Colonic mucosa (tissue), 4 donors: ENCODE measurements at regions not wholly inside any gene's neighbourhood (a gene's known extent, or its start where the extent isn't known, plus 50 kb on each side); places are given as distances from the start of the nearest gene placed in this dataset.

Experiments
- DNase-seq: peaks from one replicate; pipeline ENCODE4 v3.0.0-alpha.2; 2020
- H3K27ac ChIP-seq: fragments of 200-600 bp; one replicate; pipeline ENCODE4 v1.8.0; 2021
- H3K27me3 ChIP-seq: fragments of 200-600 bp; one replicate; pipeline ENCODE4 v1.8.0; 2021
- H3K36me3 ChIP-seq: fragments of 200-600 bp; one replicate; pipeline ENCODE4 v1.8.0; 2021
- H3K4me1 ChIP-seq: fragments of 200-600 bp; one replicate; pipeline ENCODE4 v1.8.0; 2021; ENCODE audit warnings: mild to moderate bottlenecking
- H3K4me3 ChIP-seq: fragments of 200-600 bp; one replicate; pipeline ENCODE4 v1.8.0; 2021
- H3K9ac ChIP-seq, 2 donors: one replicate each; pipeline ENCODE4 v1.7.0; 2013; ENCODE audit warnings: control low read depth in 2 of 2, low read depth in 2 of 2, low read length in 2 of 2
- H3K9me3 ChIP-seq: fragments of 200-600 bp; one replicate; pipeline ENCODE4 v1.8.0; 2021
- CTCF ChIP-seq: fragments of 200-600 bp; IDR thresholded peaks from one replicate; pipeline ENCODE4 v1.8.0; 2022; ENCODE audit warnings: antibody characterized with exemption, mild to moderate bottlenecking
- intact Hi-C: fragments of 100-400 bp; cut with DNase I; formaldehyde crosslinking; loops from one replicate; pipeline ENCODE4 v1.14.1; 2022
- donor health status: healthy.
- donor health status: DM: no; HTN: no; CAD: no.
- donor health status: DM: no; HTN: no; CAD: no.

DNA sequence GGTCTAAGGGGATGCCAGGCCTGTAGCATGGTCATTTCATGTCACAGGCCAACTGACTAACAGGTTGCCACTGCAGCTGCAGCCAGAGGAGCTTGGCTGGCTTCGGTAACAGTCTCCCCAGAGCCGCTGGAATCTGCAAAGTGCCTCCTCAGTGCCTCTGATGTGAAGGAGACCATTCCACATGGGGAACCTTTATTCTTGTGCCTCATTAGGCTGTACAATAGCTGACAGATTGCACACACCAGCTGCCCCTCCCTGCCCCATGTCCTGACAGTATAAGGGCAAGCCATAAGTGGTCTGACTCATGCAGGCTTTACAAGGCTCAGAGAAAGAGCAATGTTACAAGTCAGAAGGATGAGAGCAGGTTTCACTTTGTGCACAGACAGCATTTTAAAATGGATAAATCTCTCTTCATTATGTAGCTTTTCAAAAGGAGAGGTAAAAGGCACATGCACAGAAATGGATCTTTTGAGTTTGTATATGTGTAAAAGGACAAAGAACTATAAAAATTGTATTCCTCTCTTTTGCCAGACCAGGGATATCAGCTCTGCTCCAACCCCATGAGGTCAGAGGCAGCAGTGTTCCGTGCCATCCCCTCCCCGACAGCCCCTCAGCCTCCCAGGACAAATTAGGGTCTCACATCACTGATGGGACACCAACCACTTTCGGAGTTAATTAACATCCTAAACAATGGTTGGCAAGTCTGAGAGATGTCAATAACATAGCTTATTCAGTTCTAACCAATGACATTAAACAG, 467.8 kb downstream of the TMEM232 start:
- Histone ChIP-seq H3K4me3 (no peak overlapping the region), H3K4me1 (no peaks in the 10 kb centered on the region), H3K9ac (no peak overlapping the region), H3K27ac (no peak overlapping the region), H3K9me3 (no peaks in the 10 kb centered on the region), H3K36me3 (no peaks in the 10 kb centered on the region), H3K27me3 (no peaks in the 10 kb centered on the region)
- no peak for TF ChIP-seq CTCF
- intact Hi-C loops, result no loop called here
- DNase-seq, result no peak

DNA sequence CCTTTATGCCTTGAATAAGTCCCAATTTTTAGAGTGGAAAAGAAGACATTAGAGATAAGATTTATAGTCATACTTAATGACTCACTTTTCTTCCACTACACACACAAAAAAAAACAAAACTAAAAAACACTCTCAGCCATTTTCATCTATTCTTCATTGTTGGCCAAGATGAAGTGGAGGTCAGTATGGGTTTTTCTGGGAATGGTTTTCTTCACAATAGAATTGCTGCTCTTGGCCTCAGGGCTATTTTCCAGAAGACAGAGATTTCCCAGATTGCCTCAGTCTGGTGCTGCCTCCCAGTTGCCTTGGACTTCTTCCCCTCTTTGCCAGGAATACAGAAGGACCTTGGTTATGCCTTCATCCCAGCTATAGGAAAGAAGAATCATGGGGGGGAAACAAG, 463.7 kb downstream of the TMEM232 start:
- no peaks in the 10 kb centered on the region for H3K4me1 ChIP-seq
- no peak for TF ChIP-seq CTCF
- no peaks in the 10 kb centered on the region for H3K9me3 ChIP-seq
- H3K4me3 ChIP-seq, result no peak overlapping the region
- intact Hi-C loops, result no loop called here
- no peak overlapping the region for H3K9ac ChIP-seq
- H3K27me3 ChIP-seq, result no peaks in the 10 kb centered on the region
- H3K27ac ChIP-seq, result no peak overlapping the region
- no peaks in the 10 kb centered on the region for H3K36me3 ChIP-seq
- DNase-seq, result no peak

- no peaks in the 10 kb centered on the region for H3K9me3 ChIP-seq
- intact Hi-C loops, result no loop called here
- no peak for TF ChIP-seq CTCF
- no peak overlapping the region for H3K27ac ChIP-seq
- H3K4me3 ChIP-seq, result no peak overlapping the region
- no peaks in the 10 kb centered on the region for H3K4me1 ChIP-seq
- H3K9ac ChIP-seq, result no peak overlapping the region
- H3K36me3 ChIP-seq, result no peaks in the 10 kb centered on the region
- no peaks in the 10 kb centered on the region for H3K27me3 ChIP-seq
- DNase-seq, result no peak
Measured at GRCh38 chr5:110264661-110265060, 461.8 kb downstream of the TMEM232 start.

DNA sequence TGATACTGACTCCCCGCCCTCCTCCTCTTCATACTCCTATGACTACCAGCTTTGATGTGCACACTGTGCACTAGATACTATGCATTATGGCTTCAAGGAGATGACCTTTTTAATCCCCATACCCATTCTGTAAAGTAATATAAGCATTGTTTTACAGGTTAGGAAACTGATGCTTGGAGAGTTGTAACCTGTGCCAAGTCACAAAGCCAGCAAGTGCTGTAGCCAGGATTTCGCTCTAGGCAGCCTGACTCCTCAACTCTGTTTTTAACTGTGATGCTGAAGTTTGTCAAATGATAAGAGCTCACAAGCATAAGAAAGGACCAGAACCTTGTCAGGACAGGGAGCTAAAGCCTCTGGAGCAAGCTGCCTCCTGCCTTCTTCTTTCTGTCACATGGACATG, 461.3 kb downstream of the TMEM232 start:
- Histone ChIP-seq H3K27me3 (no peaks in the 10 kb centered on the region), H3K4me1 (no peaks in the 10 kb centered on the region), H3K4me3 (no peak overlapping the region), H3K9me3 (no peaks in the 10 kb centered on the region), H3K27ac (no peak overlapping the region), H3K9ac (no peak overlapping the region), H3K36me3 (no peaks in the 10 kb centered on the region)
- DNase-seq, result no peak
- TF ChIP-seq CTCF, result no peak
- intact Hi-C loops, result no loop called here

GRCh38 chr5:110267714-110268113, 458.8 kb downstream of the TMEM232 start:
- Histone ChIP-seq H3K4me3 (no peak overlapping the region), H3K27ac (no peak overlapping the region), H3K9me3 (no peaks in the 10 kb centered on the region), H3K9ac (no peak overlapping the region), H3K36me3 (no peaks in the 10 kb centered on the region), H3K27me3 (no peaks in the 10 kb centered on the region), H3K4me1 (no peaks in the 10 kb centered on the region)
- DNase-seq, result no peak
- intact Hi-C loops, result no loop called here
- TF ChIP-seq CTCF, result no peak
